ENCODE measurements at regions not wholly inside any gene's neighbourhood (a gene's known extent, or its start where the extent isn't known, plus 50 kb on each side); places are given as distances from the start of the nearest gene placed in this dataset.
"Not testable (repeated sequence)": the region's sequence is repeated elsewhere in the genome, so short reads cannot be mapped to it uniquely, and the experiment has no call there.

GRCh38 chr3:162632672-162633071 is 1136.1 kb downstream of the OTOL1 start:
- no peak overlapping the region for H3K27ac ChIP-seq
- no peak for TF ChIP-seq CTCF (conservative IDR thresholded peaks at IDR 0.05; ENCODE audit: low read depth)
- no peak for DNase-seq (ENCODE audit: low spot score)
- CTCF ChIA-PET: interaction anchor here (0.6 kb wide), 1 partner anchor 9 kb away, joined by 3 read pairs; no protein-coding TSS in a partner anchor
- POLR2A ChIA-PET (ENCODE audit: low non-redundant PET): no interaction called here

- H3K27ac ChIP-seq; POLR2A ChIA-PET (ENCODE audit: low non-redundant PET); CTCF ChIA-PET; DNase-seq (ENCODE audit: low spot score): not testable (repeated sequence)
Observed at GRCh38 chr3:162640208-162640607, 1143.6 kb downstream of the OTOL1 start.

- POLR2A ChIA-PET (ENCODE audit: low non-redundant PET): no interaction called here
Observed at GRCh38 chr3:162641317-162641716, 1144.7 kb downstream of the OTOL1 start.

GRCh38 chr3:162641907-162642306 is 1145.3 kb downstream of the OTOL1 start:
- CTCF ChIA-PET: no interaction called here
- no peak for TF ChIP-seq CTCF (conservative IDR thresholded peaks at IDR 0.05; ENCODE audit: low read depth)
- DNase-seq (ENCODE audit: low spot score): no peak
- POLR2A ChIA-PET (ENCODE audit: low non-redundant PET): no interaction called here
- H3K27ac ChIP-seq: no peak overlapping the region

More at GRCh38 chr3:162641317-162641716, 1144.7 kb downstream of the OTOL1 start:
- TF ChIP-seq CTCF (conservative IDR thresholded peaks at IDR 0.05; ENCODE audit: low read depth): no peak
- CTCF ChIA-PET: interaction anchor here (0.6 kb wide), 1 partner anchor 1297 kb away, joined by 3 read pairs; no protein-coding TSS in a partner anchor
- DNase-seq (ENCODE audit: low spot score): no peak
- no peak overlapping the region for H3K27ac ChIP-seq

GRCh38 chr3:162643245-162643644 is 1146.6 kb downstream of the OTOL1 start:
- ChIA-PET CTCF (no interaction called here), POLR2A (ENCODE audit: low non-redundant PET) (no interaction called here)
- no peak for DNase-seq (ENCODE audit: low spot score)
- no peak overlapping the region for H3K27ac ChIP-seq
- no peak for TF ChIP-seq CTCF (conservative IDR thresholded peaks at IDR 0.05; ENCODE audit: low read depth)

GRCh38 chr3:162647321-162647720 is 1150.7 kb downstream of the OTOL1 start:
- ChIA-PET POLR2A (ENCODE audit: low non-redundant PET) (no interaction called here), CTCF (no interaction called here)
- no peak overlapping the region for H3K27ac ChIP-seq
- TF ChIP-seq CTCF (conservative IDR thresholded peaks at IDR 0.05; ENCODE audit: low read depth): no peak
- no peak for DNase-seq (ENCODE audit: low spot score)

GRCh38 chr3:162658003-162658402 is 1161.4 kb downstream of the OTOL1 start:
- ChIA-PET POLR2A (ENCODE audit: low non-redundant PET) (no interaction called here), CTCF (no interaction called here)
- TF ChIP-seq CTCF (conservative IDR thresholded peaks at IDR 0.05; ENCODE audit: low read depth): no peak
- DNase-seq (ENCODE audit: low spot score): no peak
- no peak overlapping the region for H3K27ac ChIP-seq

Data from RWPE1 (cell line).